ENCODE measurements at regions not wholly inside any gene's neighbourhood (a gene's known extent, or its start where the extent isn't known, plus 50 kb on each side); places are given as distances from the start of the nearest gene placed in this dataset.

- intact Hi-C loops (cut with DNase I): no loop called here
- Histone ChIP-seq H3K27me3 (no peaks in the 10 kb centered on the region), H3K9me3 (no peaks in the 10 kb centered on the region), H3K36me3 (no peaks in the 10 kb centered on the region), H3K4me1 (no peaks in the 10 kb centered on the region), H3K27ac (replicated peaks in 1 of 4) (no peak overlapping the region), H3K4me3 (no peak overlapping the region)
- no peak for TF ChIP-seq CTCF (IDR thresholded peaks at IDR 0.05)
- no peak for TF ChIP-seq EP300 (IDR thresholded peaks at IDR 0.05)
- TF ChIP-seq POLR2AphosphoS5 (IDR thresholded peaks at IDR 0.05): no peak
- TF ChIP-seq POLR2A (IDR thresholded peaks at IDR 0.05; ENCODE audit: low read depth): no peak
- WGBS: 72% methylated on average over 3 of the region's 3 CpGs
- no peak for DNase-seq (ENCODE audit: extremely low spot score)
Measured at GRCh38 chr2:181197140-181197760, 216.8 kb downstream of the UBE2E3 start.

GRCh38 chr2:181198183-181198864, 217.9 kb downstream of the UBE2E3 start:
- no peaks in the 10 kb centered on the region for H3K36me3 ChIP-seq
- H3K9me3 ChIP-seq: no peaks in the 10 kb centered on the region
- 91% methylated on average over 1 of the region's 1 CpG for WGBS
- no peak for TF ChIP-seq CTCF (IDR thresholded peaks at IDR 0.05)
- no peak for DNase-seq (ENCODE audit: extremely low spot score)
- H3K27me3 ChIP-seq: no peaks in the 10 kb centered on the region
- no peak overlapping the region for H3K27ac ChIP-seq (replicated peaks in 1 of 4)
- no peaks in the 10 kb centered on the region for H3K4me1 ChIP-seq
- intact Hi-C loops (cut with DNase I): no loop called here
- H3K4me3 ChIP-seq: no peak overlapping the region

GRCh38 chr2:181203412-181203811, 223.0 kb downstream of the UBE2E3 start:
- H3K36me3 ChIP-seq: no peaks in the 10 kb centered on the region
- H3K4me1 ChIP-seq: no peaks in the 10 kb centered on the region
- H3K27ac ChIP-seq (replicated peaks in 1 of 4): no peak overlapping the region
- no peak overlapping the region for H3K4me3 ChIP-seq
- H3K9me3 ChIP-seq: peaks cover 0 to 4% (median 0%) of the 10 kb centered on the region in 4 donors
- no peaks in the 10 kb centered on the region for H3K27me3 ChIP-seq
- TF ChIP-seq EP300 (IDR thresholded peaks at IDR 0.05) (no peak), POLR2A (IDR thresholded peaks at IDR 0.05; ENCODE audit: low read depth) (no peak), POLR2AphosphoS5 (IDR thresholded peaks at IDR 0.05) (no peak)
- intact Hi-C loops (cut with DNase I): no loop called here
- no peak for DNase-seq (ENCODE audit: extremely low spot score)

- no peaks in the 10 kb centered on the region for H3K27me3 ChIP-seq
- no peak for TF ChIP-seq EP300 (IDR thresholded peaks at IDR 0.05)
- TF ChIP-seq POLR2A (IDR thresholded peaks at IDR 0.05; ENCODE audit: low read depth): no peak
- no peak for TF ChIP-seq POLR2AphosphoS5 (IDR thresholded peaks at IDR 0.05)
- TF ChIP-seq CTCF (IDR thresholded peaks at IDR 0.05): no peak
- H3K4me3 ChIP-seq: no peak overlapping the region
- peaks cover 0 to 7% (median 2%) of the 10 kb centered on the region in 4 donors for H3K9me3 ChIP-seq
- no peaks in the 10 kb centered on the region for H3K4me1 ChIP-seq
- no peak for DNase-seq (ENCODE audit: extremely low spot score)
- H3K36me3 ChIP-seq: no peaks in the 10 kb centered on the region
- intact Hi-C loops (cut with DNase I): no loop called here
- no peak overlapping the region for H3K27ac ChIP-seq (replicated peaks in 1 of 4)
Measured at GRCh38 chr2:181203916-181204315, 223.5 kb downstream of the UBE2E3 start.

GRCh38 chr2:181218401-181218821, 238.0 kb downstream of the UBE2E3 start:
- TF ChIP-seq POLR2A (IDR thresholded peaks at IDR 0.05; ENCODE audit: low read depth): no peak
- TF ChIP-seq CTCF (IDR thresholded peaks at IDR 0.05): no peak
- TF ChIP-seq EP300 (IDR thresholded peaks at IDR 0.05): no peak
- TF ChIP-seq POLR2AphosphoS5 (IDR thresholded peaks at IDR 0.05): no peak
- Histone ChIP-seq H3K4me1 (no peaks in the 10 kb centered on the region), H3K36me3 (no peaks in the 10 kb centered on the region), H3K27me3 (no peaks in the 10 kb centered on the region), H3K9me3 (no peaks in the 10 kb centered on the region), H3K4me3 (no peak overlapping the region), H3K27ac (replicated peaks in 1 of 4) (no peak overlapping the region)
- DNase-seq (ENCODE audit: extremely low spot score): no peak
- intact Hi-C loops (cut with DNase I): no loop called here
- 87% methylated on average over 3 of the region's 3 CpGs for WGBS

Data from esophagus muscularis mucosa (tissue), 4 donors.